Endothelial cell of umbilical vein (primary cell): ENCODE measurements at regions not wholly inside any gene's neighbourhood (a gene's known extent, or its start where the extent isn't known, plus 50 kb on each side); places are given as distances from the start of the nearest gene placed in this dataset.

Experiments used
- BruUV-seq: library from RNA; stranded (reverse); fragments of 400-500 nt; replicated peaks from 2 replicates; lab custom pipeline; 2021; lab: Mats Ljungman, UMichigan
- CTCF ChIA-PET: fragments of 300-600, 350-600 bp; sonication (Branson Sonifier 250); formaldehyde crosslinking; loops from one replicate; lab custom pipeline; 2021; ENCODE audit warnings: antibody characterized with exemption, inconsistent platforms; lab: Charles Lee
- POLR2A ChIA-PET: fragments of 300-600, 350-600 bp; sonication (Branson Sonifier 250); formaldehyde crosslinking; loops from one replicate; lab custom pipeline; 2021; ENCODE audit warnings: antibody characterized with exemption, inconsistent platforms; lab: Charles Lee
- DNase-seq: peaks from one replicate; pipeline ENCODE4 v3.0.0-alpha.2; 2011; ENCODE audit warnings: low read depth, low spot score
- FAIRE-seq: peaks from 2 replicates; lab custom pipeline; 2011; peaks lifted over from hg19 to GRCh38; lab: Jason Lieb, UNC
- H2AFZ ChIP-seq: 2 replicates; pipeline ENCODE4 v1.6.0; 2012; ENCODE audit warnings: low read depth, low read length, control low read depth, inconsistent platforms
- H3K27ac ChIP-seq: 2 replicates; pipeline ENCODE4 v1.5.1; 2011; ENCODE audit warnings: low read depth, mild to moderate bottlenecking, control low read depth, low read length, moderate library complexity; ENCODE audit not compliant: insufficient read depth
- H3K27me3 ChIP-seq, 2 experiments: 2 replicates each; pipeline versions ENCODE4 v1.6.0 to v1.6.1; 2011; ENCODE audit warnings: low read length in 2 of 2, mixed read lengths in 1 of 2; ENCODE audit not compliant: control insufficient read depth in 2 of 2, insufficient read depth in 2 of 2
- H3K36me3 ChIP-seq, 2 experiments: 2 replicates in 1 of 2; 3 replicates in 1 of 2; pipeline ENCODE4 v1.5.1; 2011; ENCODE audit warnings: low read length in 2 of 2, mild to moderate bottlenecking in 1 of 2, moderate library complexity in 1 of 2; ENCODE audit not compliant: control insufficient read depth in 2 of 2, insufficient read depth in 2 of 2; ENCODE audit errors: extremely low read depth in 1 of 2
- H3K4me1 ChIP-seq: 3 replicates; pipeline ENCODE4 v1.5.1; 2011; ENCODE audit warnings: mild to moderate bottlenecking, low read length; ENCODE audit not compliant: control insufficient read depth, insufficient read depth; ENCODE audit errors: extremely low read depth
- H3K4me2 ChIP-seq: 2 replicates; pipeline ENCODE4 v1.6.1; 2011; ENCODE audit warnings: low read length, control low read depth, mixed read lengths; ENCODE audit not compliant: insufficient read depth
- H3K4me3 ChIP-seq, 3 experiments: fragments of 200-600 bp in 1 of 3; sonication (generic), shearing (Covaris generic) in 1 of 3; replicated peaks in 1 of 3; 2 replicates each; pipeline ENCODE4 v1.5.1; 2011 to 2016; ENCODE audit warnings: control low read depth in 3 of 3, low read length in 3 of 3, mild to moderate bottlenecking in 2 of 3, inconsistent platforms in 1 of 3, low read depth in 1 of 3, moderate library complexity in 1 of 3; ENCODE audit not compliant: insufficient read depth in 1 of 3
- H3K79me2 ChIP-seq: 2 replicates; pipeline ENCODE4 v1.6.0; 2012; ENCODE audit warnings: low read length, inconsistent platforms; ENCODE audit not compliant: control insufficient read depth, insufficient read depth
- H3K9ac ChIP-seq: replicated peaks from 2 replicates; pipeline ENCODE3; 2011; ENCODE audit warnings: low read length, control low read depth; ENCODE audit not compliant: insufficient read depth; ENCODE audit errors: extremely low read depth
- H3K9me1 ChIP-seq: replicated peaks from 3 replicates; pipeline ENCODE4 v1.6.0; 2011; ENCODE audit warnings: mild to moderate bottlenecking, low read length; ENCODE audit not compliant: control insufficient read depth, insufficient read depth; ENCODE audit errors: extremely low read depth
- H3K9me3 ChIP-seq: replicated peaks from 2 replicates; pipeline ENCODE4 v1.5.1; 2012; ENCODE audit warnings: low read length, inconsistent platforms; ENCODE audit not compliant: control insufficient read depth, insufficient read depth
- H4K20me1 ChIP-seq: replicated peaks from 2 replicates; pipeline ENCODE3; 2011; ENCODE audit warnings: mild to moderate bottlenecking, low read length; ENCODE audit not compliant: control insufficient read depth, insufficient read depth; ENCODE audit errors: extremely low read depth
- EZH2 ChIP-seq: IDR thresholded peaks from 2 replicates; pipeline ENCODE4 v1.6.1; 2012; ENCODE audit warnings: borderline replicate concordance, low read depth, mild to moderate bottlenecking, moderate library complexity, low read length, inconsistent platforms; ENCODE audit not compliant: severe bottlenecking
- FOS ChIP-seq: IDR thresholded peaks from 2 replicates; pipeline ENCODE4 v1.6.1; 2011; ENCODE audit warnings: mild to moderate bottlenecking, low read length, moderate library complexity, borderline replicate concordance; ENCODE audit not compliant: insufficient read depth
- GATA2 ChIP-seq: IDR thresholded peaks from 2 replicates; pipeline ENCODE4 v1.7.0; 2011; ENCODE audit warnings: low read depth, mild to moderate bottlenecking, moderate library complexity, mixed read lengths, low read length; ENCODE audit not compliant: insufficient read length, insufficient read depth
- JUN ChIP-seq: IDR thresholded peaks from 2 replicates; pipeline ENCODE4 v1.6.1; 2011; ENCODE audit warnings: borderline replicate concordance, low read depth; ENCODE audit not compliant: insufficient read length, insufficient read depth
- MAX ChIP-seq: IDR thresholded peaks from 2 replicates; pipeline ENCODE4 v1.6.1; 2011; ENCODE audit not compliant: insufficient read depth, insufficient read length
- MYC ChIP-seq: IDR thresholded peaks from one replicate; pipeline ENCODE4 v1.6.1; 2011; ENCODE audit warnings: mild to moderate bottlenecking, low read depth, low read length
- POLR2A ChIP-seq: IDR thresholded peaks from 2 replicates; pipeline ENCODE4 v1.6.1; 2012; ENCODE audit warnings: low read depth, mild to moderate bottlenecking, control low read depth, low read length
- POLR2AphosphoS5 ChIP-seq: IDR thresholded peaks from 2 replicates; pipeline ENCODE4 v1.6.1; 2012; ENCODE audit warnings: low read depth, mild to moderate bottlenecking, control low read depth, low read length, moderate library complexity; ENCODE audit not compliant: insufficient read depth
- dilution Hi-C: fragments of 300-500 bp; cut with MboI; formaldehyde crosslinking; loops from one replicate; pipeline ENCODE4 v1.15.0; 2019; ENCODE audit warnings: low sequenced_read_pairs; ENCODE audit not compliant: extremely low pct_ligation_motif_present
- intact Hi-C: fragments of 100-400 bp; cut with micrococcal nuclease; formaldehyde crosslinking; loops from one replicate; pipeline ENCODE4 v1.10.0; 2022
- TF ChIP-seq, protein P1 (sequence below), 2 donors: IDR thresholded peaks; 1 replicate in 1 of 2; 2 replicates in 1 of 2; pipeline ENCODE4 v1.5.1; 2011; ENCODE audit warnings: low read length in 2 of 2, mild to moderate bottlenecking in 2 of 2, moderate library complexity in 2 of 2, control low read depth in 1 of 2, inconsistent platforms in 1 of 2, low read depth in 1 of 2; ENCODE audit not compliant: insufficient read depth in 1 of 2; ENCODE audit errors: extremely low read depth in 1 of 2

DNA sequence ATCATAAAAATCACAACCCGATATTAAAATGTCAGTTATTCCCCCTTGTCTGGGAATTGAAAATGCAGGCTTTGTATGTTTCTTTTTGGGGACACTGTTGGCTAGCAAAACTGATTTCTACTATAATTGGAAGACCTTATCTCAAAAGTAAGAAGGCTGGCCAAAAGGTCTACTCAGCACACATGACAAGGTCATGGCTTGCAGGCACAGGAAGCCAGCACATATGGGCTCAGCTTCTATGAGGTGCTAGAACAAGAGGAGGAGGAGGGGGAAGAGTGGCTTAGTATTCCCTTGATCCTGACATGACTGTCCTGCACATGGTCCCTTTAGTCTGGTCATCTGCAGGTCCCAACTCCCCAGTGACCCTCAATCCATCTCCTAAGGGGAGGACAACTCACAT, 681.2 kb downstream of the SQOR start:
- H3K4me3 ChIP-seq = no peak overlapping the region
- no peaks in the 10 kb centered on the region for H3K9me3 ChIP-seq
- FAIRE-seq (no peak), DNase-seq (no peak)
- no peak overlapping the region for H3K27ac ChIP-seq
- H3K9ac ChIP-seq = no peak overlapping the region
- intact Hi-C loops (no loop called here), dilution Hi-C loops (no loop called here)
- BruUV-seq = no TSS peak
- no peaks in the 10 kb centered on the region for H3K4me1 ChIP-seq
- CTCF ChIA-PET = interaction anchor here (0.8 kb wide), 1 partner anchor 1969 kb away, joined by 3 read pairs; no protein-coding TSS in a partner anchor
- POLR2A ChIA-PET = no interaction called here
- no peaks in the 10 kb centered on the region for H3K9me1 ChIP-seq
- H3K79me2 ChIP-seq = no peaks in the 10 kb centered on the region
- peaks cover 0 to 3% of the 10 kb centered on the region in 2 experiments for H3K27me3 ChIP-seq
- no peak overlapping the region for H3K4me2 ChIP-seq
- no peak overlapping the region for H2AFZ ChIP-seq
- H4K20me1 ChIP-seq = no peaks in the 10 kb centered on the region
- TF ChIP-seq POLR2AphosphoS5 = no peak
- no peak for TF ChIP-seq MAX
- no peak for TF ChIP-seq EZH2
- no peak for TF ChIP-seq POLR2A
- no peak for TF ChIP-seq FOS
- TF ChIP-seq, protein P1, sequence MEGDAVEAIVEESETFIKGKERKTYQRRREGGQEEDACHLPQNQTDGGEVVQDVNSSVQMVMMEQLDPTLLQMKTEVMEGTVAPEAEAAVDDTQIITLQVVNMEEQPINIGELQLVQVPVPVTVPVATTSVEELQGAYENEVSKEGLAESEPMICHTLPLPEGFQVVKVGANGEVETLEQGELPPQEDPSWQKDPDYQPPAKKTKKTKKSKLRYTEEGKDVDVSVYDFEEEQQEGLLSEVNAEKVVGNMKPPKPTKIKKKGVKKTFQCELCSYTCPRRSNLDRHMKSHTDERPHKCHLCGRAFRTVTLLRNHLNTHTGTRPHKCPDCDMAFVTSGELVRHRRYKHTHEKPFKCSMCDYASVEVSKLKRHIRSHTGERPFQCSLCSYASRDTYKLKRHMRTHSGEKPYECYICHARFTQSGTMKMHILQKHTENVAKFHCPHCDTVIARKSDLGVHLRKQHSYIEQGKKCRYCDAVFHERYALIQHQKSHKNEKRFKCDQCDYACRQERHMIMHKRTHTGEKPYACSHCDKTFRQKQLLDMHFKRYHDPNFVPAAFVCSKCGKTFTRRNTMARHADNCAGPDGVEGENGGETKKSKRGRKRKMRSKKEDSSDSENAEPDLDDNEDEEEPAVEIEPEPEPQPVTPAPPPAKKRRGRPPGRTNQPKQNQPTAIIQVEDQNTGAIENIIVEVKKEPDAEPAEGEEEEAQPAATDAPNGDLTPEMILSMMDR (IDR thresholded peaks at IDR 0.05; ENCODE audit: extremely low read depth in 1 of 2, insufficient read depth in 1 of 2, low read depth in 1 of 2, low read length in 2 of 2) = no peak
- no peak for TF ChIP-seq GATA2
- no peak for TF ChIP-seq JUN
- no peak for TF ChIP-seq MYC
- H3K36me3 ChIP-seq = no peaks in the 10 kb centered on the region
